PC-9 (cell line): ENCODE measurements at regions not wholly inside any gene's neighbourhood (a gene's known extent, or its start where the extent isn't known, plus 50 kb on each side); places are given as distances from the start of the nearest gene placed in this dataset.

Source experiments
- EZH2 ChIP-seq: fragments of 200-600 bp; sonication (generic); IDR thresholded peaks from 2 replicates; pipeline ENCODE4 v1.8.0; 2017; ENCODE audit warnings: antibody characterized with exemption, low read depth
- TF ChIP-seq, protein P1 (sequence below): fragments of 200-600 bp; sonication (generic); conservative IDR thresholded peaks from 2 replicates; pipeline ENCODE4 v1.6.1; 2017; ENCODE audit warnings: mixed run types, antibody characterized with exemption, mild to moderate bottlenecking, moderate library complexity

- TF ChIP-seq, protein P1, sequence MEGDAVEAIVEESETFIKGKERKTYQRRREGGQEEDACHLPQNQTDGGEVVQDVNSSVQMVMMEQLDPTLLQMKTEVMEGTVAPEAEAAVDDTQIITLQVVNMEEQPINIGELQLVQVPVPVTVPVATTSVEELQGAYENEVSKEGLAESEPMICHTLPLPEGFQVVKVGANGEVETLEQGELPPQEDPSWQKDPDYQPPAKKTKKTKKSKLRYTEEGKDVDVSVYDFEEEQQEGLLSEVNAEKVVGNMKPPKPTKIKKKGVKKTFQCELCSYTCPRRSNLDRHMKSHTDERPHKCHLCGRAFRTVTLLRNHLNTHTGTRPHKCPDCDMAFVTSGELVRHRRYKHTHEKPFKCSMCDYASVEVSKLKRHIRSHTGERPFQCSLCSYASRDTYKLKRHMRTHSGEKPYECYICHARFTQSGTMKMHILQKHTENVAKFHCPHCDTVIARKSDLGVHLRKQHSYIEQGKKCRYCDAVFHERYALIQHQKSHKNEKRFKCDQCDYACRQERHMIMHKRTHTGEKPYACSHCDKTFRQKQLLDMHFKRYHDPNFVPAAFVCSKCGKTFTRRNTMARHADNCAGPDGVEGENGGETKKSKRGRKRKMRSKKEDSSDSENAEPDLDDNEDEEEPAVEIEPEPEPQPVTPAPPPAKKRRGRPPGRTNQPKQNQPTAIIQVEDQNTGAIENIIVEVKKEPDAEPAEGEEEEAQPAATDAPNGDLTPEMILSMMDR: no peak
- no peak for TF ChIP-seq EZH2
These were observed 164.7 kb downstream of the YTHDC2 start for GRCh38 chr5:113678202-113678601.
